Bronchial epithelial cell (primary cell): ENCODE measurements at regions not wholly inside any gene's neighbourhood (a gene's known extent, or its start where the extent isn't known, plus 50 kb on each side); places are given as distances from the start of the nearest gene placed in this dataset.
"Not testable (repeated sequence)": the region's sequence is repeated elsewhere in the genome, so short reads cannot be mapped to it uniquely, and the experiment has no call there.

ENCODE experiments used
- DNase-seq: peaks from one replicate; pipeline ENCODE4 v3.0.0-alpha.2; 2010; ENCODE audit warnings: low read depth
- FAIRE-seq: peaks from 2 replicates; lab custom pipeline; 2011; peaks lifted over from hg19 to GRCh38; lab: Jason Lieb, UNC
- H3K27me3 ChIP-seq: 2 replicates; pipeline ENCODE4 v1.5.1; 2011; ENCODE audit warnings: low read length; ENCODE audit not compliant: control insufficient read depth, insufficient read depth
- H3K36me3 ChIP-seq: 2 replicates; pipeline ENCODE4 v1.5.1; 2011; ENCODE audit warnings: low read length; ENCODE audit not compliant: control insufficient read depth, insufficient read depth
- H3K4me3 ChIP-seq: 2 replicates; pipeline ENCODE4 v1.5.1; 2011; ENCODE audit warnings: mild to moderate bottlenecking, low read depth, low read length, control low read depth
- TF ChIP-seq, protein P1 (sequence below): IDR thresholded peaks from 2 replicates; pipeline ENCODE4 v1.5.1; 2011; ENCODE audit warnings: mild to moderate bottlenecking, moderate library complexity, low read length, control low read depth, inconsistent platforms; ENCODE audit not compliant: insufficient read depth, severe bottlenecking

DNA sequence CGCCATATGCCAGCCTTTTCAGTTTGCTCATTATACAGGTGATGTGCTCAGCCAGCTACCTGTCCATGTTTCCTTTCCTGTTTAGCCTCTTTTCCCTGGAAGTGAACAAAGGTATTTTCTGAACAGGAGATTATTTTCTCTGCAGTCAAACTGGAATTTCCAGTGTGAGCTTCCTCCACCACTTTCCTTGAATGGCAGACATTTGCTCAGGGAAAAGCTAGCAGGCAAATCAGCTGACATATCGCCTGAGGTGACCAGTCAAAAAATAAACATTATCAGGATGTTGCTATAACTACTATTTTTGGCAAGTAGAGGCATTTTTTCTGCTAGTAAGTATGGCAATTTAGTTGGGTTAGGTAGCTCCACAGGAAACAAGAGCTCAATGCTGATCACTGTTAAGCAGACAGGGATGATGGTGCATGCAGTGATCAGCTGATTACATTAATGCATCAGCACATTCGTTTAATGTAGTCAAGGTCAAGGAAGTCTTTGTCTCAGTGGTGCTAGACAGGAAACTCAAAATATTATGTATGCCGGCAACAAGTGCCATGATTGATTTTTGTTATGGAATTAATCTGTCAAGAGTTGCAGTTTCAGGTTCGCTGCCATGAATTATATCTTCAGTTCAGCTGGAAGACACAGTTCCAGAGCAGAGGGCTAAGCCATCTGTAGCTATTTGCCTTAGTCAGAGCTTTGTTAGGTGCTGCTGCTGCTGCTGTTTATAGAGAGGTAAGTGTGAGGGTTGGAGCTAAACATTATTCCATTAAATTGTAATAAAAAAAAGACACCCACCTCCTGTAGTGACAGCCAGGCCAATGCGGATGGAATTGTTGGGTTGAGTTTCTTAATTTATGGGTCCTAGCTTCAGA is 179.7 kb upstream of the ST6GALNAC5 start:
- TF ChIP-seq, protein P1, sequence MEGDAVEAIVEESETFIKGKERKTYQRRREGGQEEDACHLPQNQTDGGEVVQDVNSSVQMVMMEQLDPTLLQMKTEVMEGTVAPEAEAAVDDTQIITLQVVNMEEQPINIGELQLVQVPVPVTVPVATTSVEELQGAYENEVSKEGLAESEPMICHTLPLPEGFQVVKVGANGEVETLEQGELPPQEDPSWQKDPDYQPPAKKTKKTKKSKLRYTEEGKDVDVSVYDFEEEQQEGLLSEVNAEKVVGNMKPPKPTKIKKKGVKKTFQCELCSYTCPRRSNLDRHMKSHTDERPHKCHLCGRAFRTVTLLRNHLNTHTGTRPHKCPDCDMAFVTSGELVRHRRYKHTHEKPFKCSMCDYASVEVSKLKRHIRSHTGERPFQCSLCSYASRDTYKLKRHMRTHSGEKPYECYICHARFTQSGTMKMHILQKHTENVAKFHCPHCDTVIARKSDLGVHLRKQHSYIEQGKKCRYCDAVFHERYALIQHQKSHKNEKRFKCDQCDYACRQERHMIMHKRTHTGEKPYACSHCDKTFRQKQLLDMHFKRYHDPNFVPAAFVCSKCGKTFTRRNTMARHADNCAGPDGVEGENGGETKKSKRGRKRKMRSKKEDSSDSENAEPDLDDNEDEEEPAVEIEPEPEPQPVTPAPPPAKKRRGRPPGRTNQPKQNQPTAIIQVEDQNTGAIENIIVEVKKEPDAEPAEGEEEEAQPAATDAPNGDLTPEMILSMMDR = no peak
- FAIRE-seq (no peak), DNase-seq (peak; percentile 6)
- Histone ChIP-seq H3K36me3 (no peaks in the 10 kb centered on the region), H3K27me3 (no peaks in the 10 kb centered on the region), H3K4me3 (no peak overlapping the region)

DNA sequence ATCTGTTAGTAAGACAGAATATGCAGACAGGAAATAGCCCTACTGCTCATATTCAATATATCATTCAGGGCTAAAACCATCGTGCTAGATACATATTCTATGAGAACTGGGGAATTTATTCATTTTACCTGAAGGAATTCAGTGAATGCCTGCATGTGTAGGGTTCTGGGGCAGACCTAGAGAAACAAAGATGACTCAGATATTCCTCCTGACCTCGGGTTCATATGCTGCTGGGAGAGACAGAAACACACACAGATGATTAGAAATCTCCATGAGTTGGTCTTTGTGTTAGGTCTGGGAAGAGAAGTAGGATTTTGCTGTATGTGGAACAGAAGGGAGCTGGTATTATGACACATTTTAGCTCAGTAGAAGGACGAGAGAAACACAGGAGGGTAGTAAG is 176.5 kb upstream of the ST6GALNAC5 start:
- Histone ChIP-seq H3K27me3 (no peaks in the 10 kb centered on the region), H3K36me3 (no peaks in the 10 kb centered on the region), H3K4me3 (no peak overlapping the region)
- no peak for FAIRE-seq
- DNase-seq = no peak
- TF ChIP-seq, protein P1 = no peak

DNA sequence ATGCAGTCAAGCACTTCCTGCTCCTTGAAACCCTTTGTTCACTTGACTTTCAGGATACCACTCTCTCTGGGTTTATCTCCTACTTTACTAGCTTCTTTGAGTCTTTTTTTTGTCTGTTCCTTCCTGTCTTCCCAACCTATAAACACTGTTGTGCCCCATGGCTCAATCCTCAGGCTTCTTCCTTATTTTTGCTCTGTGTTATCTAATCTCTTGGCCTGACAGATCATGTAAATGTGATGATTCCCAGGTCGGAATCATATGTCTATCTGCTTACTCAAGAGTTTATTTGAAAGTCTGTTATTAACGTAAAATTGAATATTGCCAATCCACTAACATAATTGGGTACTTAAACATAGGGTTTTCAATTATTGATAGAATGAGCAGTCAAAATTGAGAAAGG is 171.7 kb upstream of the ST6GALNAC5 start:
- no peaks in the 10 kb centered on the region for H3K36me3 ChIP-seq
- DNase-seq = no peak
- H3K4me3 ChIP-seq = no peak overlapping the region
- FAIRE-seq = no peak
- H3K27me3 ChIP-seq = no peaks in the 10 kb centered on the region
- TF ChIP-seq, protein P1 = no peak

DNA sequence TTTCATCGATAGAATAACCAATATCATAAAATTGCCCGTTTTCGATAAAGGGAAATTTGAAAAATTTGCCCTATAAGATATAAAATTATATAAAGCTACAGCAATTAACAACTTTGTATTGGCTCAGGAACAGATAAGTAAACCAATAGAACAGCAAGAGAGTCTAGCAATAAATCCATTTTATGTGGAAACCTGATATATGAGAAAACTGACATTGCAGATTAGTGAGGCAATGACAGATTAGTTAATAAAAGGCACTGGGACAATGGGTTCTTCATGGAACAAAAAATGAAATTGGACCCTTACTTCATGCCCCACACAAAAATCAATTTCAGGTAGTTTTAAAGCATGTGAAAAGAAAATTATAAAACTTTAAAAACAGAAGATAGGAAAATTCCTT is 169.9 kb upstream of the ST6GALNAC5 start:
- Histone ChIP-seq H3K27me3 (no peaks in the 10 kb centered on the region), H3K4me3 (no peak overlapping the region), H3K36me3 (no peaks in the 10 kb centered on the region)
- TF ChIP-seq, protein P1 = no peak
- no peak for DNase-seq
- no peak for FAIRE-seq

DNA sequence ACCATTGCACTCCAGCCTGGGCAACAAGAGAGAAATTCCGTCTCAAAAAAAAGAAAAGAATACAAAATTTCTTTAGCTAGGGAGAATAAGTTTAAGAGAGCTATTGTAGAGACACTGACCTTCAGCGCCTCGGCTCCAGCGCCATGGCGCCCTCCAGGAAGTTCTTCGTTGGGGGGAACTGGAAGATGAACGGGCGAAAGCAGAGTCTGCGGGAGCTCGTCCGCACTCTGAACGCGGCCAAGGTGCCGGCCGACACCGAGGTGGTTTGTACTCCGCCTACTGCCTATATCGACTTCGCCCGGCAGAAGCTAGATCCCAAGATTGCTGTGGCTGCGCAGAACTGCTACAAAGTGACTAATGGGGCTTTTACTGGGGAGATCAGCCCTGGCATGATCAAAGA is 167.6 kb upstream of the ST6GALNAC5 start:
- not testable (repeated sequence) for FAIRE-seq, H3K4me3 ChIP-seq, H3K27me3 ChIP-seq, DNase-seq, H3K36me3 ChIP-seq

DNA sequence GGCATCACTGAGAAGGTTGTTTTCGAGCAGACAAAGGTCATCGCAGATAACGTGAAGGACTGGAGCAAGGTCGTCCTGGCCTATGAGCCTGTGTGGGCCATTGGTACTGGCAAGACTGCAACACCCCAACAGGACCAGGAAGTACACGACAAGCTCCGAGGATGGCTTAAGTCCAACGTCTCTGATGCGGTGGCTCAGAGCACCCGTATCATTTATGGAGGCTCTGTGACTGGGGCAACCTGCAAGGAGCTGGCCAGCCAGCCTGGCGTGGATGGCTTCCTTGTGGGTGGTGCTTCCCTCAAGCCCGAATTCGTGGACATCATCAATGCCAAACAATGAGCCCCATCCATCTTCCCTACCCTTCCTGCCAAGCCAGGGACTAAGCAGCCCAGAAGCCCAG is 167.1 kb upstream of the ST6GALNAC5 start:
- H3K4me3 ChIP-seq, DNase-seq, H3K36me3 ChIP-seq, H3K27me3 ChIP-seq: not testable (repeated sequence)
- FAIRE-seq = peak; percentile 85

DNA sequence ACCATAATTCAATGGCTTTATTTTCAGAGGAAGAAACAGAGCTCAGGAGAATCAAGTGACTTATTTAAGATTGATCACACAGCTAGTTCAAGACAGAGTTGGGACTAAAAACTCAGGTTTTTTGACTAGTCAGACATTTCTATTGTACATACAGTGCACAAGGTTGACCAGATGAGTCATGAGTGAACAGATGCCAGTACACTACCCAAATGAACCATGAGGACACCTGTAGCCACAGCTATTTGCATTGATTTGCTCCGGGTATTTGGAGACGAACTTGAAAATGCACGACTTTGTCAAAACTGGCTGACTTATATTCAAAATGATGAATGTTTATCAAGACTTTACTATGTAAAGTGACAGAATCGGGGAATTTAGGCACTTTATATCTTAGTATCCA is 161.7 kb upstream of the ST6GALNAC5 start:
- FAIRE-seq (no peak), DNase-seq (no peak)
- Histone ChIP-seq H3K27me3 (no peaks in the 10 kb centered on the region), H3K4me3 (no peak overlapping the region), H3K36me3 (no peaks in the 10 kb centered on the region)
- TF ChIP-seq, protein P1 = no peak
